Testis (tissue), 2 donors: ENCODE measurements at regions not wholly inside any gene's neighbourhood (a gene's known extent, or its start where the extent isn't known, plus 50 kb on each side); places are given as distances from the start of the nearest gene placed in this dataset.

Experiments
- CTCF ChIP-seq, 3 experiments: fragments of 450-650 bp in 2 of 3; fragments of 200-600 bp in 1 of 3; sonication (generic) in 1 of 3; IDR thresholded peaks; one replicate each; pipeline ENCODE4 v1.5.1; 2016 to 2019; ENCODE audit warnings: antibody characterized with exemption in 3 of 3, mild to moderate bottlenecking in 2 of 3, moderate library complexity in 1 of 3
- POLR2A ChIP-seq: fragments of 450-650 bp; IDR thresholded peaks from one replicate; pipeline ENCODE4 v1.6.1; 2017; ENCODE audit warnings: antibody characterized with exemption, mild to moderate bottlenecking, moderate library complexity

GRCh38 chr1:67609577-67610341, 75.2 kb upstream of the GADD45A start:
- TF ChIP-seq CTCF (IDR thresholded peaks at IDR 0.05), result no peak
- TF ChIP-seq POLR2A, result no peak
